GM18526 (cell line): ENCODE measurements at regions not wholly inside any gene's neighbourhood (a gene's known extent, or its start where the extent isn't known, plus 50 kb on each side); places are given as distances from the start of the nearest gene placed in this dataset.

Experiments used
- POLR2A ChIP-seq: IDR thresholded peaks from 3 replicates; pipeline ENCODE4 v1.6.1; 2011; ENCODE audit not compliant: insufficient read length; ENCODE audit errors: extremely low read depth

DNA sequence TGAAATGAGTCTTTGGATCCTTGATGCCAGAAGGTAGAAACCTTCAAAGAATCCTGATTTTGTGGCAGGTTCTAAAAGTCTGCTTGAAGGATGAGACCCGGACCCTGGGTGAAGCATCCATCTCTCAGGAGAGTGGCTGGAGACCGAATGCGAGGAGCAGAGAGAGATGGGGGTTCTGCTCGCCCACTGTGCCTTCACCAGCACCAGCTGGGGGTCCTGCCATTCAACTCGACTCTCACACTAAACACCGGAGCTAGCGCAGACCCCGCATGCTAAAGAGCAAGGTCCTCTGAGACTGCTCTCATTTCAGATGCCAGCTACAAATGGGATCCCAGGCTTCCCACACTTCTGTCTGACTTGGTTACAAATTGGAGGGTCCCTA lies 218.4 kb downstream of the GLRX3 start:
- no peak for TF ChIP-seq POLR2A

DNA sequence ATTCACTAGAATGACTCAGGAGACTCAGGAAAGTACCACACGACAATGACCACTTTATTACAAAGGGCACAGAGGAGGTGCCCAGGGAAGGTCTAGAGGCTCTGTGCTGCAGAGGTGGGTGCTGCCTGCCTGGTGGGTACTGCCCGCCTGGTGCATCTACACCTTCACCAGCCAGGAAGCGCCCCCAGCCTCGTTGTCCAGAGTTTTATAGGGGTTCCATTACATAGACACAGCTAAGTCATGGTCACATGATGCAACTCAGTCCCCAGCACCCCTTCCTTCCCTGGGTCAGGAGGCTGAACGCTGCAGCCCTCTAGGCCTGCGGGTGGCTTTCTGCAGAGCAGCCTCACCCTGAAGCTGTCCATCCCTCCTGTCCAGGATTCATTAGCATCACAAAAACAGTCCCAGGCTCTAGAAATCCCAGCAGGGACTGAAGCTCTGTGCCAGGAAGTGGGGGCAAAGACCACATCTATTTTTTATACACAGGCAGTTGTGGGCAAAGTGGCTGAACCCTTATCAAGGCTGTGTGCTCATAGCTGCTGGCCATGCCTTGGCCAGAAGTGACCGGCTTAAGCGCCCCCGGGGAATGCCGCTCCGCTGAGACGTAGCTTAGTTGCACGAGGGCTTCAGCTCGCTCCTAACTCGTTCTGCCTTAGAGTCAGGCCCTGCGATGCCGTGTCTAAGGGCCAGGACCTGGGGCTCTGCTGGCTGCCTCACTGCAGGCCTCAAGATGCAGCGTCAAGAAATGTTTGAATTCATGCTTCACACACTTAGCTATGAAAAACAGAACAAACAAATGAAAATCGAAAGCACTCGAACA lies 219.0 kb downstream of the GLRX3 start:
- no peak for TF ChIP-seq POLR2A

DNA sequence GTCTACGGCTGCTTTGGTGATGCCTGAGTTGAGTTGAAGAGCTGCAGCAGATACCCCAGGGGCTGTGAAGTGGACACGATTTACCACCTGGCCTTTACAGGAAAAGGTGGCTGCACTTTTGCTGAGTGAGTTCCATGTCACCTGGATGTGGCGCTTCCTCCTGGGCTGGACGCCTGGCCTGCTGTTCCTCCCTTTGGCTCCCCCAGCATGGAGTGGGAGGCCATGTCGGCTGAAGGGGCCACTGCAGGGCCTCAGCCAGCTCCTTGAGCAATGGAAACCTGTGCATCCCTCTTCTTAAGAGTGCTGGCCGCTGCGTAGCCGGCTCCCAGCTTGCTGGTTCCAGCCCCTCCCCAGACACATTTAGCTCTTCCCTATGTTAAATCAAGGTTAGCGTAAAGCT lies 221.0 kb downstream of the GLRX3 start:
- no peak for TF ChIP-seq POLR2A

DNA sequence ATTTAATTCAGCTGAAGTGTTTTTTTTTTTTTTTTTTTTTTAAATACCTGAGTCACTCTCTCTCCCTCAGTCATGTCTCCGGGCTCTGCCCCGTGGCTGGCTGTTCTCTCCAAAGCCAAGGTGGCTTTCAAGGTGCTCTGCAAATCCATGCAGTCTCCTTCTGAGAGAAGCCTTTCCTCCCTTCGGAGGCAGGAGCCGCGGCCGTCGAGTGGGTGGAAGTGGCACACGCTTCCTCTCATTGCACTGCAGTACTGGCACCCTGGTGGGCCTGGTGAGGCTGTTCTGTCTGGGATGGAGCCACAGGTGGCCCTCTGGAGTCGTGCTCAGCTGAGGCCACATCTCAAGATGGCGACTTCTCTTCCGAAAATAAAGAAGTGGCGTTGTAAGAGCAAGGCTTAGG lies 221.8 kb downstream of the GLRX3 start:
- no peak for TF ChIP-seq POLR2A

DNA sequence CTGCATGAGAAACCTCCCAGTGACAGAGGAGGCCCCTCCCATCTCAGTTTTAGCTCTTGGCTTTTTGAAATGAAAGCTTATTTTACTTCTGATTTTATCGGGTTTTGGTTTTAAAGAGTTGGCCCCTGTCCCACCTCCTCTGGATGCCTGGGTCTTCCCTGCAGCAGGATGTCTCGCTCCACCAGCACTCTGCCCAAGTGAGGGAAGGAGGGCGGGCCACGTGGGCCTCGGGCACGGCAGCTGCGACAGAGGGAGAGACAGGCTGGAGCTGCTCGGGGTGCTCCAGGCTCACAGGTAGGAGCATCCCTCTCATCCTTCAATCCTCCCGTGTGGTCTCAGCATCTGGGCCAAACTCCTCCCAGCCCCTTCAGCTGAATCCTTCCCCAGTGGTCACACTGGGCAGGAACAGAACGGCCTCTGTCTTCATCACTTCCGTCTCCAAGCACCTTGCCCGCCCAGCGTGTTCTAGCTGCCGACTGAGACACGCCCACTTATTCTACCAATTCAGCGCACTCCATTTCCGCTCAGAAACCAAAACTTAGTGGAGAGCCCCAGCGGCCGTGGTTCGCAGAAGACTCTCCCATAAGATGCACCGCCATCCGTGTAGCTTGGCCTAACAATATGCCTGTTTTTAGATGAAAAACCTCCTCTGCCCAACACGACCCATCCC lies 222.9 kb downstream of the GLRX3 start:
- no peak for TF ChIP-seq POLR2A

DNA sequence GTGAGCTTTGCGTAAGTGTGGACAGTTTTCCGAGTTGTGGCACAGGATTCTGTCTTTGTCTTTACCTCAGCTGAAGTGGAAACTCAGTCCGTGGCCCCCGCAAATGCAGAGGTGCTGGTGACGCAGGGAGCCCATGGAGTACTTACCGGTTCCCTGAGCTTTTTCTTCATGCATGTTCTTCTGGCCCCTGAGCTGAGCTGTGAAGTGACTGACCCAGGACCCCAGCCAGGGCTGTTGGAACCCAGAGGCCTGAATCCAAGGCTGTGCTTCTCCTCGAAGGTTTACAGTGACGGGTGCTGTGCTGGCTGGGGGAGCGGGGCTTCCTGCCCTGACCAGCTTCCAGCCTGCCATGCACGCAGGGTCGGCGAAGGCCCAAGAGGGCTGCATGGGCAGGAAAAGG lies 223.5 kb downstream of the GLRX3 start:
- no peak for TF ChIP-seq POLR2A

DNA sequence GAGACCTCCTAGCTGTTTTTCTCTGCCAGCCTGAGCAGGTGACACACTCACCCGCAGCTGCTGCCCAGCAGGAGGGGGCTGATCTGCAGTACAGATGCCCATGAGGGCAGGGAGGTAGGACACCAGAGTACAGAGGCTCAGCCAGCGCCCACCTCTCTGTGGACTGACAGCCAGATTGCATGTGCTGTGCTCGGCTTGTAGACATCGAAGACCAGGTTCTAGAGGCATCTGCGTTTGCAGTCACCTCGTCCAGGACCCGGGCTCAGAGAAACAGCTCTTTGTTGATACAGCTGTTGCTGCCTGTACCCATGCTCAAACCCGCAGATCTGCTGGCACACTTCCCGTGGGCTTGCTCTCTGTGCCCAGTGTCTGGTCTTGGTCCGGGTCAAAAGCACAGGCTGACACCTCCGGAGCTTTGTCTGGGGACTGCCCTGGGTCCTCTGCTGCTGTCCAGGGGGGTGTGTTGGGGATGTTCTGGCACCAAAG lies 224.7 kb downstream of the GLRX3 start:
- no peak for TF ChIP-seq POLR2A

DNA sequence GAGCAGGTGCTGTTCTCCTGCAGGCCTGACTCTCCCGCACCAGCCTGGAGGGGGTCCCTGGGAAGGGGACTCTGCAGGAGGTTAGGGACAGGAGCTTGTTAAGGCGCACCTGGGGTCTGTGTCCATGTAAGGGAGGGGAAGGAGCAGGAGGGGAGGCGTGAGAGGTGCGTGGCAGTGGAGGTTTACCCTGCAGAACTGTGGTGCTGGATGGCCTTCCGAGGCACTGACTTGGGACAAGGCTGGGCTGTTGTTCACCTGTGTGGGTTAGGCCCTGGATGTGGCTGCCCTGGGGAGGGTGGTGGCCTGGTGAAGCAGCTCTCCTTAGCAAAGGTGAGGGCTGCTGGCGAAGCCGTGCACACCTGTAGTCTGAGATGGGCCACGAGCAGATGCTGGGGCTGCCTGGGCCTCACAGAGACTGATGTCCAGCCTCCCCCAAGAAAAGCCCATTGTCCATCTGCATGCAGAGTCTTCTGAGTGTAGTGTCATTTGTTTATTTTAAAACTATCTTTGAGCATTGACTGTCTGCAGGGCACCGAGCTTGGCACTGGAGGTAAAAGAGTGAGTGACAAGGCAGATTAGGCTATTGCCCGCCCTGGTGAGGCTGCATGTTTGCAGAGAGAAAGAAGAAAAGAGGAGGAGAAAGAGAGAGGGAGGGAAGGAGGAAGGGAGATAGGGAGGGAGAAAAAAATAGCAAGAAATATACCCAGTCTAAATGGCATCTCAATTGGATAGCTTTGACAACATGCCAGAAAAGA lies 225.3 kb downstream of the GLRX3 start:
- TF ChIP-seq POLR2A: no peak

DNA sequence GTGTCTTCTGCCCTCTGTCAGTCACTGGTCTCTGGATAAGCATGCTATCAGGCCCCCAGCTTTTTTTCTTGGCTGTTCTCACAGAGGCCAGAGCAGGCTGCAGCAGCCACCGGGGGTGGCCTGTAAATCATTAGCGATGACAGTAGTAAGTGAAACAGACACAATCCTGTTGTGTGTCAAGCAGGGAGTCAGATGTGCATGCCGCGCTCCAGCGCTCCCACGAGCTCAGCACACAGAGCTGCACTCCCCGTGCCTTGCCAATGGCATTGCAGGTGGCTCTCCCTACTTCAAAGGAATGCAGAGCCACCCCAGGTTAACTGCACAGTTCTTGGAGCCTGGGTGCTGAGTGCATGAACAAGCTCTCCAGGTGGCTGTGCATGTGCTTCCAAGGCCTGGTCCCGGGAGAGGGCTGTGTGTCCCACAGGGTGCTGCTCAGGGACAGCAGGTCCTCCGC lies 226.1 kb downstream of the GLRX3 start:
- no peak for TF ChIP-seq POLR2A

DNA sequence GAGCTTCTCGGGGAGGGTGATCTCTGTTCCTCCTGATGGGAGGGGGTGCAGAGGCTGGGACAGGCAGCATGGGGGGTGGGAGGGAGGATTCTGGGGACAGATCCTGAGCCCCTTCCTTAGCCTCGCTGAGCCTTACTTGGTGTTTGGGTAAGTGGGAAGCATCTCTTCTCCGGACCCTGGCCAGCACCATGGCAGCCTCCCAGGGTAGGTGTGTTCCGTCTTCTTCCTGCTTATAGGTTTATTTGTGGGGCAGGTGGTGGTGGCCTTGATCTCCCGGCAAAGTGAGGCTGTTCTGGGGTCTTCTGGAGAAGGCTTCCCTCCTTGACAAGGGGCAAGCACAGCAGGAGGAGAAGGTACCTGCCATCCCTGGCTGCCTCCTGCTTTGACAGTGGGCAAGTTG lies 226.9 kb downstream of the GLRX3 start:
- no peak for TF ChIP-seq POLR2A

DNA sequence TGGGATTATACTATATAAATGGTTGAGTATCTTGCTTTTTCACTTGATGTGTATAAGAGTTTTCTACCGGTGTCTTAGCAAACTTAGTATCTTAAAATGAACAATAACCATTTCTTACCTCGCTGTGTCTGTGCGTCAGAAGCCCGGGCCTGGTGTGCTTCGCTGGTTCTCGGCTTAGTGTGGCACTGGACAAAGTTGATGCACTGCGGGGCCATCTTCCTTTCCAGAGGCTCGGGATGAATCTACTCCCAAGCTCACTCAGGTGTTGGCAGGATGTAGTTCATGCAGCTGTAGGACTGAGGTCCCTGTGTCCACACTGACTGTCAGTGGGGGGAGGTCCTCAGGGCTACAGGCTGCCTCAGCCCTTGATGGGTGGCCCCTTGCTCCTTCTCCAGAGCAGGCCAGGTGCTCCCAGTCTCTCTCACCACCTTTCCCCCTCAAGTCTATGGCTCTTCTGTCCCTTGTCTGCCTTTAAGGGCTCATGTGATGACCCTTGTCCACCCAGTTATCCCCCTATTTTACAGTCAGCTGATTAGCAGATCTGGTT lies 227.8 kb downstream of the GLRX3 start:
- no peak for TF ChIP-seq POLR2A

DNA sequence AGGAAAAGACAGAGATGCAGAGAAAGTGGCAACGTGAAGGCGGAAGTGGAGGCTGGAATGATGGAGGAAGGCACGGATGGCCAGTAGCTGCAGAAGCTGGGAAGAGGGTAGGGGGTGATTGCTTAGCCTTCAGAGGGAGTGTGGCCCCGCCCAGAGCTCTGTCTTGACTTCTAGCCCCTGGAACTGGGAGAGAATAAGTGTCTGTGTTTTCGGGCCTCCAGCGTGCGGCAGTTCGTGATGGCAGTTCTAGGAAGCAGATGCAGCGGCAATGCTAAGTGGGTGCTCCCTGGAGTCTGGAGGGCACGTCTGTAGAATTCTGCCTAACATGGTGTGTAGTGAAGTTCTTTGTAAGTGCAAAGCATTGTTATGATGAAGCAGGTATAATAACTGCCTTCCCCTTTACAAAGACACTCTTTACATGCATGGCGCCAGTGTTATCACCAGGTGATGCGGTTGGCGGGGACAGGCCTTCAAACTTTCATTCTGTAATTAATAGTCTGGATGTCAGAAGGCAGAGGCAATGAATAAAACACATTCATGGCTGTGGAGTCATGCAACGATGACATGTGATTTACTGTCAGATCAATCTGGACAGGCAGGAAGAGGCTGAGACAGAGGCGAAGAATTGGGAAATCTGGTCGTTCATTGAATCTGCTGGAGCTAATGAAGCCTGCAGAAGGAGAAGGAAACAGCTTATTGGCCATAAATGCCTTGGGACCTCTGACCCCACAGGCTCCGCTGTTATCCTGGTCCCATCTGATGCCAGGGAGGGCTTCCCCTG lies 228.6 kb downstream of the GLRX3 start:
- TF ChIP-seq POLR2A: no peak

DNA sequence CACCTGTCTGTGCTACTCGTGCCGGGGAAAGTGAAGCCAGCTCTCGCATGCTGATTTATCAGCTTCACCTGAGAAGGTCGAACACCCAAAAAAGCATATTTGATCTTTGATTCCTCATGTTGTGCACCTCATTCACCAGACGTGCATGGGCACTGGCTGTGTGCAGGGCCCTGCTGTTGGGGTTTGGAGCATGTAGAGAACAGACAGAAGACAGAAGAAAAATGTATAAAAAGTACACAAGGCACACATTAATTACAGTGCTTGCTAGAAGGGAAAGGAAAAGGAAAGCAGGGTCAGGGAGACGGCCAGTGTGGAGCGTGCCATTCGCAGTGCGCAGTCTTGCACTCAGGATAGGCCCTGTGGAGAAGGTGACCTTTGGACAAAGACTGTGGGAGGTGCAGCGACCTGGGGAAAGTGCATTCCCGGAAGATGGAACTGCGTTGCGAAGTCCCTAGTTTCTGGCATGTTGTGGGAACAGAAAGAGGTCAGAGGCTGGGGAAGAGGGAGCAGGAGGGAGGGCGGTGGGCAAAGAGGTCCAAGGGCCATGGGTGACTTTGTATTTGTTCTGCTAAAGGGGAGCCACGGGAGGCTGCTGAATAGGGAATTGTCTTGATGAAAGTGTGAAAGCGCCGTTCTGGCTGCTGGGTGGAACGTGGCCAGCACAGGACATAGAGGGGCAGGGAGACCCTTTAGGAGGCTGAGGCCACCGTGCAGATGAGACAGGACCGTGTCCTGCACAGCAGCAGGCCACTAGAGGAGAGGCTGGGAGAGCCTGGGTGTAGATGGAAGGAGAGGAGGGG lies 232.8 kb downstream of the GLRX3 start:
- no peak for TF ChIP-seq POLR2A
